ENCODE measurements at regions not wholly inside any gene's neighbourhood (a gene's known extent, or its start where the extent isn't known, plus 50 kb on each side); places are given as distances from the start of the nearest gene placed in this dataset.
"Not testable (repeated sequence)": the region's sequence is repeated elsewhere in the genome, so short reads cannot be mapped to it uniquely, and the experiment has no call there.

- no peak for DNase-seq
- Histone ChIP-seq H3K27me3 (peaks cover 43% of the 10 kb centered on the region), H3K4me3 (no peak overlapping the region), H3K4me1 (no peaks in the 10 kb centered on the region), H3K36me3 (no peaks in the 10 kb centered on the region), H3K27ac (no peak overlapping the region), H3K9me3 (no peaks in the 10 kb centered on the region)
- in situ Hi-C loops (cut with MboI; ENCODE audit: low pct_ligation_motif_present in 1 of 4, low pct_unique_long_range_greater_than_20kb in 1 of 4, low sequenced_read_pairs in 3 of 4) (loop anchor here in 1 of 4 donors (25.0 kb wide), 1 partner anchor 90 kb away; the partner anchor contains the start of gene VPREB1), intact Hi-C loops (cut with DNase I; ENCODE audit: low total_unique reads) (no loop called here)
- 73% methylated on average over 2 of the region's 2 CpGs; no CpG with 5 or more reads in 1 of the 2 donors for WGBS, 2 donors (ENCODE audit: low coverage in 1 of 2)
- TF ChIP-seq EP300 (IDR thresholded peaks at IDR 0.05; ENCODE audit: low read depth) = no peak
- TF ChIP-seq POLR2A (IDR thresholded peaks at IDR 0.05) = no peak
- TF ChIP-seq POLR2AphosphoS5 (IDR thresholded peaks at IDR 0.05) = no peak
- no peak for TF ChIP-seq CTCF (IDR thresholded peaks at IDR 0.05)
Measured at GRCh38 chr22:22327723-22328122, 83.1 kb downstream of the VPREB1 start.

DNA sequence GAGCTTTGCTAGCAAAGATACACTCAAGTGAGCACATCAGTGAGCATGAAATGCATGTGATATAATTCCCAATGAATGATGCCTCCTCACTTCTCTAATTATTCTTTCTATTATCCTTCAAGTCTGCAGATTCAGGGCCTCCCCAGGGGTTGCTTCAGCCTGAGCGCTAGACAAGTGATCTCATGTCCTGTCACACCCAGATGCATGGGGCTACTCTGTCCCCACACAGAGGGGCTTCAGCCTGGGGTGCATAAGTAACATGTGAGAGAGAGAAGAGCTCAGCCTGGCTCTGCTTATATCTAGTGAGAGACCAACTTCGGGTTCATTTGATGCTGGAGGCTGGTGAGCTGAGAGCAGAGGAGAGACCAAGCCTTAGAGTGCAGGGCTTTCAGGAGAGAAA is 85.2 kb downstream of the VPREB1 start:
- intact Hi-C loops (cut with DNase I; ENCODE audit: low total_unique reads) (no loop called here), in situ Hi-C loops (cut with MboI; ENCODE audit: low pct_ligation_motif_present in 1 of 4, low pct_unique_long_range_greater_than_20kb in 1 of 4, low sequenced_read_pairs in 3 of 4) (loop anchor here in 1 of 4 donors (25.0 kb wide), 1 partner anchor 92 kb away; the partner anchor contains the start of gene VPREB1)
- Histone ChIP-seq H3K27me3 (peaks cover 61% of the 10 kb centered on the region), H3K4me1 (no peaks in the 10 kb centered on the region), H3K27ac (no peak overlapping the region), H3K4me3 (no peak overlapping the region), H3K36me3 (no peaks in the 10 kb centered on the region), H3K9me3 (no peaks in the 10 kb centered on the region)
- TF ChIP-seq POLR2A (IDR thresholded peaks at IDR 0.05) = no peak
- TF ChIP-seq EP300 (IDR thresholded peaks at IDR 0.05; ENCODE audit: low read depth) = no peak
- TF ChIP-seq POLR2AphosphoS5 (IDR thresholded peaks at IDR 0.05) = no peak
- no peak for DNase-seq
- WGBS, 2 donors (ENCODE audit: low coverage in 1 of 2) = 50 to 71% methylated on average over 1 to 2 of the region's 2 CpGs

- H3K9me3 ChIP-seq; H3K4me1 ChIP-seq; DNase-seq; H3K27ac ChIP-seq; H3K36me3 ChIP-seq; intact Hi-C loops (cut with DNase I; ENCODE audit: low total_unique reads); H3K4me3 ChIP-seq: not testable (repeated sequence)
- in situ Hi-C loops (cut with MboI; ENCODE audit: low pct_ligation_motif_present in 1 of 4, low pct_unique_long_range_greater_than_20kb in 1 of 4, low sequenced_read_pairs in 3 of 4) = loop anchor here in 1 of 4 donors (25.0 kb wide), 1 partner anchor 98 kb away; the partner anchor contains the start of gene VPREB1
- peaks cover 66% of the 10 kb centered on the region for H3K27me3 ChIP-seq
- WGBS, 2 donors (ENCODE audit: low coverage in 1 of 2) = 85 to 89% methylated on average over 5 of the region's 5 CpGs
Measured at GRCh38 chr22:22335640-22336039, 91.1 kb downstream of the VPREB1 start.

GRCh38 chr22:22336333-22336732 is 91.7 kb downstream of the VPREB1 start:
- DNase-seq; H3K9me3 ChIP-seq; H3K27ac ChIP-seq; H3K36me3 ChIP-seq; intact Hi-C loops (cut with DNase I; ENCODE audit: low total_unique reads); H3K4me1 ChIP-seq; H3K4me3 ChIP-seq: not testable (repeated sequence)
- peaks cover 59% of the 10 kb centered on the region for H3K27me3 ChIP-seq
- 41% methylated on average over 2 of the region's 2 CpGs; no CpG with 5 or more reads in 1 of the 2 donors for WGBS, 2 donors (ENCODE audit: low coverage in 1 of 2)
- in situ Hi-C loops (cut with MboI; ENCODE audit: low pct_ligation_motif_present in 1 of 4, low pct_unique_long_range_greater_than_20kb in 1 of 4, low sequenced_read_pairs in 3 of 4) = loop anchor here in 1 of 4 donors (25.0 kb wide), 1 partner anchor 99 kb away; the partner anchor contains the start of gene VPREB1

GRCh38 chr22:22338778-22339177 is 94.2 kb downstream of the VPREB1 start:
- DNase-seq; H3K4me1 ChIP-seq; H3K4me3 ChIP-seq; intact Hi-C loops (cut with DNase I; ENCODE audit: low total_unique reads); H3K27ac ChIP-seq; H3K36me3 ChIP-seq; H3K9me3 ChIP-seq: not testable (repeated sequence)
- peaks cover 38% of the 10 kb centered on the region for H3K27me3 ChIP-seq
- in situ Hi-C loops (cut with MboI; ENCODE audit: low pct_ligation_motif_present in 1 of 4, low pct_unique_long_range_greater_than_20kb in 1 of 4, low sequenced_read_pairs in 3 of 4) = loop anchor here in 1 of 4 donors (25.0 kb wide), 1 partner anchor 101 kb away; the partner anchor contains the start of gene VPREB1
- 72 to 76% methylated on average over 2 to 3 of the region's 3 CpGs for WGBS, 2 donors (ENCODE audit: low coverage in 1 of 2)

GRCh38 chr22:22341736-22342135 is 97.2 kb downstream of the VPREB1 start:
- Histone ChIP-seq H3K36me3 (no peaks in the 10 kb centered on the region), H3K4me1 (no peaks in the 10 kb centered on the region), H3K9me3 (no peaks in the 10 kb centered on the region), H3K4me3 (no peak overlapping the region), H3K27ac (no peak overlapping the region), H3K27me3 (peaks cover 10% of the 10 kb centered on the region)
- intact Hi-C loops (cut with DNase I; ENCODE audit: low total_unique reads) = no loop called here
- in situ Hi-C loops (cut with MboI; ENCODE audit: low pct_ligation_motif_present in 1 of 4, low pct_unique_long_range_greater_than_20kb in 1 of 4, low sequenced_read_pairs in 3 of 4) = loop anchor here in 1 of 4 donors (25.0 kb wide), 1 partner anchor 104 kb away; the partner anchor contains the start of gene VPREB1
- TF ChIP-seq EP300 (IDR thresholded peaks at IDR 0.05; ENCODE audit: low read depth) (no peak), CTCF (IDR thresholded peaks at IDR 0.05) (no peak), POLR2AphosphoS5 (IDR thresholded peaks at IDR 0.05) (no peak), POLR2A (IDR thresholded peaks at IDR 0.05) (no peak)
- DNase-seq = no peak
- 68% methylated on average over 4 of the region's 4 CpGs; no CpG with 5 or more reads in 1 of the 2 donors for WGBS, 2 donors (ENCODE audit: low coverage in 1 of 2)

Data from transverse colon (tissue), 4 donors.